Epidermal melanocyte (primary cell): ENCODE measurements at regions not wholly inside any gene's neighbourhood (a gene's known extent, or its start where the extent isn't known, plus 50 kb on each side); places are given as distances from the start of the nearest gene placed in this dataset.

Experiments
- DNase-seq: peaks from one replicate; pipeline ENCODE4 v3.0.0; 2011; ENCODE audit warnings: low spot score; ENCODE audit not compliant: insufficient read length

- no peak for DNase-seq
Measured at GRCh38 chr3:30945291-30945690, 50.8 kb upstream of the GADL1 start.

GRCh38 chr3:30948426-30948825 lies 54.0 kb upstream of the GADL1 start:
- no peak for DNase-seq

GRCh38 chr3:30951826-30952225 lies 57.4 kb upstream of the GADL1 start:
- DNase-seq, result no peak

GRCh38 chr3:30952786-30953185 lies 58.3 kb upstream of the GADL1 start:
- DNase-seq, result no peak

- DNase-seq, result no peak
Measured at GRCh38 chr3:30954426-30954825, 60.0 kb upstream of the GADL1 start.

GRCh38 chr3:30962084-30962483 lies 67.6 kb upstream of the GADL1 start:
- DNase-seq, result no peak

- DNase-seq, result no peak
Measured at GRCh38 chr3:30962493-30962892, 68.0 kb upstream of the GADL1 start.

- DNase-seq, result no peak
Measured at GRCh38 chr3:30963223-30963722, 68.8 kb upstream of the GADL1 start.

GRCh38 chr3:30964612-30965011 lies 70.2 kb upstream of the GADL1 start:
- DNase-seq, result no peak

GRCh38 chr3:30966896-30967295 lies 72.4 kb upstream of the GADL1 start:
- DNase-seq, result no peak

- DNase-seq, result no peak
Measured at GRCh38 chr3:30970183-30970582, 75.7 kb upstream of the GADL1 start.

GRCh38 chr3:30972449-30972848 lies 78.0 kb upstream of the GADL1 start:
- no peak for DNase-seq

- no peak for DNase-seq
Measured at GRCh38 chr3:30974071-30974470, 79.6 kb upstream of the GADL1 start.

GRCh38 chr3:30977592-30977991 lies 83.1 kb upstream of the GADL1 start:
- no peak for DNase-seq

- no peak for DNase-seq
Measured at GRCh38 chr3:30980993-30981392, 86.5 kb upstream of the GADL1 start.

- DNase-seq, result no peak
Measured at GRCh38 chr3:30982416-30983075, 88.1 kb upstream of the GADL1 start.

- DNase-seq, result no peak
Measured at GRCh38 chr3:30984855-30985749, 90.6 kb upstream of the GADL1 start.

GRCh38 chr3:30986551-30986950 lies 92.1 kb upstream of the GADL1 start:
- DNase-seq, result no peak

- no peak for DNase-seq
Measured at GRCh38 chr3:30988769-30989168, 94.3 kb upstream of the GADL1 start.

- no peak for DNase-seq
Measured at GRCh38 chr3:30989276-30990030, 95.0 kb upstream of the GADL1 start.

GRCh38 chr3:30996467-30996866 lies 102.0 kb upstream of the GADL1 start:
- DNase-seq, result no peak

GRCh38 chr3:31002730-31003129 lies 108.3 kb upstream of the GADL1 start:
- no peak for DNase-seq
